ENCODE measurements at regions not wholly inside any gene's neighbourhood (a gene's known extent, or its start where the extent isn't known, plus 50 kb on each side); places are given as distances from the start of the nearest gene placed in this dataset.
A peak's percentile ranks its signal among the peaks of the same experiment; 100 is the strongest.

DNA sequence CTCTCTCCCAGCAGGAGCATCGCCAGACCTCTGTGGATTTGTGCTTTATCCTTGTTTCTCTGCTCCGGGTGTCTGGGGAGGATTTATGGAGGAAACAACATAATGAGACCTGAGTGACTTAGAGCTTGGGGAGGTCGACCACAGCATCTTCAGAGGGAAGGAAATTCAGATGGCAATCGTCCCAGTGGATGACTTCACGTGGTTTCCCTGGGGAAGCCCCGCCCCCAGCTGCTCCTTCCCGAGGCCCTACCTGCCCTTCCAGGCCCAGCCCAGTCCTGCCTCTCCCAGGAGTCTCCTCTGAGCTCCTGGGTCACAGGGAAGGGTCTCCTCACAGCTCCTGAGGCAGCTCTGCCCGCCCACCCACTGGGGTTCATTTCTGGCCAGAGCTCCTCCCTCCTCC is 430.3 kb upstream of the SULF2 start:
- peak; percentile 46 for ATAC-seq
- Mint-ChIP-seq H3K36me3 (no peaks in the 10 kb centered on the region), H3K27me3 (ENCODE audit: low read depth) (no peaks in the 10 kb centered on the region), H3K4me3 (no peak overlapping the region), H3K27ac (no peak overlapping the region), H3K4me1 (peaks cover 9% of the 10 kb centered on the region), H3K9me3 (no peaks in the 10 kb centered on the region)
- TF ChIP-seq, protein P1, sequence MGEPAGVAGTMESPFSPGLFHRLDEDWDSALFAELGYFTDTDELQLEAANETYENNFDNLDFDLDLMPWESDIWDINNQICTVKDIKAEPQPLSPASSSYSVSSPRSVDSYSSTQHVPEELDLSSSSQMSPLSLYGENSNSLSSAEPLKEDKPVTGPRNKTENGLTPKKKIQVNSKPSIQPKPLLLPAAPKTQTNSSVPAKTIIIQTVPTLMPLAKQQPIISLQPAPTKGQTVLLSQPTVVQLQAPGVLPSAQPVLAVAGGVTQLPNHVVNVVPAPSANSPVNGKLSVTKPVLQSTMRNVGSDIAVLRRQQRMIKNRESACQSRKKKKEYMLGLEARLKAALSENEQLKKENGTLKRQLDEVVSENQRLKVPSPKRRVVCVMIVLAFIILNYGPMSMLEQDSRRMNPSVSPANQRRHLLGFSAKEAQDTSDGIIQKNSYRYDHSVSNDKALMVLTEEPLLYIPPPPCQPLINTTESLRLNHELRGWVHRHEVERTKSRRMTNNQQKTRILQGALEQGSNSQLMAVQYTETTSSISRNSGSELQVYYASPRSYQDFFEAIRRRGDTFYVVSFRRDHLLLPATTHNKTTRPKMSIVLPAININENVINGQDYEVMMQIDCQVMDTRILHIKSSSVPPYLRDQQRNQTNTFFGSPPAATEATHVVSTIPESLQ (CRISPR knock-in tag; IDR thresholded peaks at IDR 0.05) = no peak
- TF ChIP-seq RELA (CRISPR knock-in tag; IDR thresholded peaks at IDR 0.05; ENCODE audit: borderline replicate concordance) (no peak), GABPB1 (CRISPR knock-in tag; IDR thresholded peaks at IDR 0.05) (no peak), TEAD4 (CRISPR knock-in tag; IDR thresholded peaks at IDR 0.05) (no peak), ZNF423 (CRISPR knock-in tag; IDR thresholded peaks at IDR 0.05) (no peak)
- TF ChIP-seq, protein P2, sequence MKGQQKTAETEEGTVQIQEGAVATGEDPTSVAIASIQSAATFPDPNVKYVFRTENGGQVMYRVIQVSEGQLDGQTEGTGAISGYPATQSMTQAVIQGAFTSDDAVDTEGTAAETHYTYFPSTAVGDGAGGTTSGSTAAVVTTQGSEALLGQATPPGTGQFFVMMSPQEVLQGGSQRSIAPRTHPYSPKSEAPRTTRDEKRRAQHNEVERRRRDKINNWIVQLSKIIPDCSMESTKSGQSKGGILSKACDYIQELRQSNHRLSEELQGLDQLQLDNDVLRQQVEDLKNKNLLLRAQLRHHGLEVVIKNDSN (CRISPR knock-in tag; IDR thresholded peaks at IDR 0.05) = no peak
- TF ChIP-seq, protein P3, sequence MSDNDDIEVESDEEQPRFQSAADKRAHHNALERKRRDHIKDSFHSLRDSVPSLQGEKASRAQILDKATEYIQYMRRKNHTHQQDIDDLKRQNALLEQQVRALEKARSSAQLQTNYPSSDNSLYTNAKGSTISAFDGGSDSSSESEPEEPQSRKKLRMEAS (CRISPR knock-in tag; IDR thresholded peaks at IDR 0.05) = no peak
- TF ChIP-seq, protein P4, sequence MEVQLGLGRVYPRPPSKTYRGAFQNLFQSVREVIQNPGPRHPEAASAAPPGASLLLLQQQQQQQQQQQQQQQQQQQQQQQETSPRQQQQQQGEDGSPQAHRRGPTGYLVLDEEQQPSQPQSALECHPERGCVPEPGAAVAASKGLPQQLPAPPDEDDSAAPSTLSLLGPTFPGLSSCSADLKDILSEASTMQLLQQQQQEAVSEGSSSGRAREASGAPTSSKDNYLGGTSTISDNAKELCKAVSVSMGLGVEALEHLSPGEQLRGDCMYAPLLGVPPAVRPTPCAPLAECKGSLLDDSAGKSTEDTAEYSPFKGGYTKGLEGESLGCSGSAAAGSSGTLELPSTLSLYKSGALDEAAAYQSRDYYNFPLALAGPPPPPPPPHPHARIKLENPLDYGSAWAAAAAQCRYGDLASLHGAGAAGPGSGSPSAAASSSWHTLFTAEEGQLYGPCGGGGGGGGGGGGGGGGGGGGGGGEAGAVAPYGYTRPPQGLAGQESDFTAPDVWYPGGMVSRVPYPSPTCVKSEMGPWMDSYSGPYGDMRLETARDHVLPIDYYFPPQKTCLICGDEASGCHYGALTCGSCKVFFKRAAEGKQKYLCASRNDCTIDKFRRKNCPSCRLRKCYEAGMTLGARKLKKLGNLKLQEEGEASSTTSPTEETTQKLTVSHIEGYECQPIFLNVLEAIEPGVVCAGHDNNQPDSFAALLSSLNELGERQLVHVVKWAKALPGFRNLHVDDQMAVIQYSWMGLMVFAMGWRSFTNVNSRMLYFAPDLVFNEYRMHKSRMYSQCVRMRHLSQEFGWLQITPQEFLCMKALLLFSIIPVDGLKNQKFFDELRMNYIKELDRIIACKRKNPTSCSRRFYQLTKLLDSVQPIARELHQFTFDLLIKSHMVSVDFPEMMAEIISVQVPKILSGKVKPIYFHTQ (CRISPR knock-in tag; IDR thresholded peaks at IDR 0.05) = no peak
- TF ChIP-seq, protein P5, sequence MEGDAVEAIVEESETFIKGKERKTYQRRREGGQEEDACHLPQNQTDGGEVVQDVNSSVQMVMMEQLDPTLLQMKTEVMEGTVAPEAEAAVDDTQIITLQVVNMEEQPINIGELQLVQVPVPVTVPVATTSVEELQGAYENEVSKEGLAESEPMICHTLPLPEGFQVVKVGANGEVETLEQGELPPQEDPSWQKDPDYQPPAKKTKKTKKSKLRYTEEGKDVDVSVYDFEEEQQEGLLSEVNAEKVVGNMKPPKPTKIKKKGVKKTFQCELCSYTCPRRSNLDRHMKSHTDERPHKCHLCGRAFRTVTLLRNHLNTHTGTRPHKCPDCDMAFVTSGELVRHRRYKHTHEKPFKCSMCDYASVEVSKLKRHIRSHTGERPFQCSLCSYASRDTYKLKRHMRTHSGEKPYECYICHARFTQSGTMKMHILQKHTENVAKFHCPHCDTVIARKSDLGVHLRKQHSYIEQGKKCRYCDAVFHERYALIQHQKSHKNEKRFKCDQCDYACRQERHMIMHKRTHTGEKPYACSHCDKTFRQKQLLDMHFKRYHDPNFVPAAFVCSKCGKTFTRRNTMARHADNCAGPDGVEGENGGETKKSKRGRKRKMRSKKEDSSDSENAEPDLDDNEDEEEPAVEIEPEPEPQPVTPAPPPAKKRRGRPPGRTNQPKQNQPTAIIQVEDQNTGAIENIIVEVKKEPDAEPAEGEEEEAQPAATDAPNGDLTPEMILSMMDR (IDR thresholded peaks at IDR 0.05) = no peak
- TF ChIP-seq, protein P6, sequence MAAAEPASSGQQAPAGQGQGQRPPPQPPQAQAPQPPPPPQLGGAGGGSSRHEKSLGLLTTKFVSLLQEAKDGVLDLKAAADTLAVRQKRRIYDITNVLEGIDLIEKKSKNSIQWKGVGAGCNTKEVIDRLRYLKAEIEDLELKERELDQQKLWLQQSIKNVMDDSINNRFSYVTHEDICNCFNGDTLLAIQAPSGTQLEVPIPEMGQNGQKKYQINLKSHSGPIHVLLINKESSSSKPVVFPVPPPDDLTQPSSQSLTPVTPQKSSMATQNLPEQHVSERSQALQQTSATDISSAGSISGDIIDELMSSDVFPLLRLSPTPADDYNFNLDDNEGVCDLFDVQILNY (CRISPR knock-in tag; IDR thresholded peaks at IDR 0.05) = no peak
- ChIA-PET CTCF (interaction anchor here (0.7 kb wide), 1 partner anchor 405 kb away, joined by 3 read pairs; no protein-coding TSS in a partner anchor), POLR2A (no interaction called here)
- peak; percentile 24 for DNase-seq (ENCODE audit: low spot score)

DNA sequence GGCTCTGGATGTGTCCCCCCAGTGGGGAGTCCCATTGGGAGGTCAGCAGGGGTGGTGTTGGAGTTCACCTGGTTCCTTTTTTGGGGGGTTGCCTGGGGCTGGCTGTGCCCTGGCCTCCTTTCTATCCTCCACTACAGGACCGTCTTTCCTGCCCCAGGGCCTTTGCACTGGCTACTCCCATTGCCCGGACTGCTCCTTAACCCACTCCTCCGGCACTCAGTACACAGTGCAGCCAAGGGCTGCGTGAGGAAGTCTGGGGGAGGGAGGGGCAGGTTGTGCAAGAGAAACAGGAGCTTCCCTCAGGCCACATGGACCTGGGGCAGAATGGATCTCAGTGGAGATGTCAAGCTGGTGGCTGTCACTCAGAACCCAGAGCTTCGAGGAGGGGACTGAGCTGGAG is 429.3 kb upstream of the SULF2 start:
- Mint-ChIP-seq H3K4me3 (no peak overlapping the region), H3K27ac (no peak overlapping the region), H3K36me3 (no peaks in the 10 kb centered on the region), H3K27me3 (ENCODE audit: low read depth) (no peaks in the 10 kb centered on the region), H3K9me3 (no peaks in the 10 kb centered on the region), H3K4me1 (peaks cover 9% of the 10 kb centered on the region)
- POLR2A ChIA-PET = no interaction called here
- no peak for ATAC-seq
- no peak for DNase-seq (ENCODE audit: low spot score)
- CTCF ChIA-PET = no interaction called here
- TF ChIP-seq, protein P7, sequence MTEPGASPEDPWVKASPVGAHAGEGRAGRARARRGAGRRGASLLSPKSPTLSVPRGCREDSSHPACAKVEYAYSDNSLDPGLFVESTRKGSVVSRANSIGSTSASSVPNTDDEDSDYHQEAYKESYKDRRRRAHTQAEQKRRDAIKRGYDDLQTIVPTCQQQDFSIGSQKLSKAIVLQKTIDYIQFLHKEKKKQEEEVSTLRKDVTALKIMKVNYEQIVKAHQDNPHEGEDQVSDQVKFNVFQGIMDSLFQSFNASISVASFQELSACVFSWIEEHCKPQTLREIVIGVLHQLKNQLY (CRISPR knock-in tag; IDR thresholded peaks at IDR 0.05) = no peak
- TF ChIP-seq, protein P8, sequence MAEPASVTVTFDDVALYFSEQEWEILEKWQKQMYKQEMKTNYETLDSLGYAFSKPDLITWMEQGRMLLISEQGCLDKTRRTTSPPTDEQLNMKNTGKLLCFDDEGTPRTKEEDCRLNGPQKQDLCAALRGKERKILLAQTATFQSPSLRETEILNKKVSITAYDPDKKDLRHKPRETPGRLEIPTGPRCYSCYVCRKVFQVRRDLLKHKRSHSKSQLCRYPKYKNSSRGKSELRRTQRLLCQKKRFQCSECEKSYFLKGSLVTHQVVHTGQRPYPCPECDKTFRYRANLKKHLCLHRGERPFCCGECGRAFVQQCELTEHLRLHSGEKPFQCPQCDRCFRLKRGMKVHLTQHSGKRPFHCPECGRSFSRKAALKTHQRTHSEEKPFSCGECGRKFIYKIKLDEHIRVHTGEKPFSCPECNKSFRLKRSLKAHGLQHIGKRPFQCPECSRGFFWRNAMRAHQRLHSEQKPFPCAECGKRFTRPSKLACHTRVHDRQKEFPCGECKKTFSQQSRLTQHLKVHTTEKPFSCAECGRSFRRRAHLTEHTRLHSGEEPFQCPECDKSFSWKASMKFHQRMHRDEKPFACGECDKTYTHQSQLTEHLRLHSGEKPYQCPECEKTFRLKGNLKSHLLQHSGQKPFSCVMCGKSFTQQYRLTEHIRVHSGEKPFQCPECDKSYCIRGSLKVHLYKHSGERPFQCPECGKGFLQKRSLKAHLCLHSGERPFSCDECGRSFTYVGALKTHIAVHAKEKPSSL (CRISPR knock-in tag; conservative IDR thresholded peaks at IDR 0.05) = no peak
- TF ChIP-seq, protein P4 (CRISPR knock-in tag; IDR thresholded peaks at IDR 0.05) = no peak
- TF ChIP-seq JAZF1 (CRISPR knock-in tag; IDR thresholded peaks at IDR 0.05) = no peak
- no peak for TF ChIP-seq CREB1 (CRISPR knock-in tag; IDR thresholded peaks at IDR 0.05)
- no peak for TF ChIP-seq ZNF416 (CRISPR knock-in tag; IDR thresholded peaks at IDR 0.05)
- TF ChIP-seq, protein P9, sequence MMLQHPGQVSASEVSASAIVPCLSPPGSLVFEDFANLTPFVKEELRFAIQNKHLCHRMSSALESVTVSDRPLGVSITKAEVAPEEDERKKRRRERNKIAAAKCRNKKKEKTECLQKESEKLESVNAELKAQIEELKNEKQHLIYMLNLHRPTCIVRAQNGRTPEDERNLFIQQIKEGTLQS (CRISPR knock-in tag; conservative IDR thresholded peaks at IDR 0.05) = no peak
- TF ChIP-seq, protein P10, sequence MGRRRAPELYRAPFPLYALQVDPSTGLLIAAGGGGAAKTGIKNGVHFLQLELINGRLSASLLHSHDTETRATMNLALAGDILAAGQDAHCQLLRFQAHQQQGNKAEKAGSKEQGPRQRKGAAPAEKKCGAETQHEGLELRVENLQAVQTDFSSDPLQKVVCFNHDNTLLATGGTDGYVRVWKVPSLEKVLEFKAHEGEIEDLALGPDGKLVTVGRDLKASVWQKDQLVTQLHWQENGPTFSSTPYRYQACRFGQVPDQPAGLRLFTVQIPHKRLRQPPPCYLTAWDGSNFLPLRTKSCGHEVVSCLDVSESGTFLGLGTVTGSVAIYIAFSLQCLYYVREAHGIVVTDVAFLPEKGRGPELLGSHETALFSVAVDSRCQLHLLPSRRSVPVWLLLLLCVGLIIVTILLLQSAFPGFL (CRISPR knock-in tag; IDR thresholded peaks at IDR 0.05; ENCODE audit: borderline replicate concordance) = no peak
